A549 (cell line): ENCODE measurements at regions not wholly inside any gene's neighbourhood (a gene's known extent, or its start where the extent isn't known, plus 50 kb on each side); places are given as distances from the start of the nearest gene placed in this dataset.

Source experiments
- ATAC-seq, 2 experiments: fragments of 200-7000 bp in 1 of 2; fragments of >200 bp in 1 of 2; cut with Nextera tagmentation in 1 of 2; cut with Tn5 transposase in 1 of 2; 3 replicates each; pipeline versions ENCODE4 v1.8.0 to v1.9.1; 2018 to 2020; ENCODE audit warnings: mild to moderate bottlenecking in 1 of 2, moderate library complexity in 1 of 2
- CTCF ChIA-PET: fragments of 300-600 bp; sonication (Branson Sonifier 250); formaldehyde crosslinking; extraction: SDS; loops from one replicate; lab custom pipeline; 2021; ENCODE audit warnings: antibody characterized with exemption, inconsistent platforms; lab: Yijun Ruan, JAX
- POLR2A ChIA-PET: fragments of 350-600 bp; formaldehyde crosslinking; extraction: SDS; loops from one replicate; lab custom pipeline; 2021; ENCODE audit warnings: antibody characterized with exemption, inconsistent platforms; lab: Yijun Ruan, JAX
- DNase-seq, 2 experiments: peaks; one replicate each; pipeline versions ENCODE4 v3.0.0 to v3.0.0-alpha.2; 2011 to 2016; ENCODE audit warnings: low read depth in 1 of 2, low spot score in 1 of 2
- FAIRE-seq: peaks from 2 replicates; lab custom pipeline; 2011; peaks lifted over from hg19 to GRCh38; lab: Jason Lieb, UNC
- H3K27ac ChIP-seq, 2 experiments: fragments of >200 bp; sonication (Bioruptor Twin); formaldehyde crosslinking; 3 replicates each; pipeline ENCODE4 v1.5.1; 2016 to 2017
- H3K4me1 ChIP-seq: fragments of >200 bp; sonication (Bioruptor Twin); formaldehyde crosslinking; 3 replicates; pipeline ENCODE4 v1.6.1; 2016
- H3K4me2 ChIP-seq: fragments of >200 bp; sonication (Bioruptor Twin); formaldehyde crosslinking; 3 replicates; pipeline ENCODE4 v1.6.1; 2016
- H3K4me3 ChIP-seq: fragments of >200 bp; sonication (Bioruptor Twin); formaldehyde crosslinking; 3 replicates; pipeline ENCODE4 v1.5.1; 2016
- H3K9me3 ChIP-seq: fragments of >200 bp; sonication (Bioruptor Twin); formaldehyde crosslinking; 3 replicates; pipeline ENCODE4 v1.6.1; 2016
- BHLHE40 ChIP-seq: IDR thresholded peaks from 2 replicates; pipeline ENCODE4 v1.6.1; 2012; ENCODE audit warnings: low read depth, low read length, inconsistent platforms
- CBX2 ChIP-seq: fragments of 200-600 bp; sonication (generic); IDR thresholded peaks from 2 replicates; pipeline ENCODE4 v1.6.1; 2016; ENCODE audit warnings: low read depth, mild to moderate bottlenecking, borderline replicate concordance
- CEBPB ChIP-seq, 2 experiments: fragments of >200 bp in 1 of 2; sonication (Bioruptor Twin) in 1 of 2; formaldehyde crosslinking in 1 of 2; IDR thresholded peaks; 2 replicates each; pipeline ENCODE4 v1.6.1; 2012 to 2016
- CHD2 ChIP-seq: fragments of 150-350 bp; IDR thresholded peaks from 2 replicates; pipeline ENCODE4 v1.6.1; 2014; ENCODE audit warnings: low read length; ENCODE audit not compliant: partially characterized antibody
- EHF ChIP-seq: fragments of 250-450 bp; sonication (Bioruptor Pico); IDR thresholded peaks from 2 replicates; pipeline ENCODE4 v1.5.0; 2020; ENCODE audit warnings: mild to moderate bottlenecking
- ELK1 ChIP-seq: fragments of 150-350 bp; IDR thresholded peaks from 2 replicates; pipeline ENCODE4 v1.6.1; 2014; ENCODE audit warnings: low read depth, mild to moderate bottlenecking, low read length
- EP300 ChIP-seq, 2 experiments: fragments of >200 bp; sonication (Bioruptor Twin); formaldehyde crosslinking; IDR thresholded peaks; 2 replicates in 1 of 2; 3 replicates in 1 of 2; pipeline ENCODE4 v1.6.1; 2016 to 2017
- ESRRA ChIP-seq: fragments of 150-350 bp; IDR thresholded peaks from 2 replicates; pipeline ENCODE4 v1.6.1; 2014; ENCODE audit warnings: mild to moderate bottlenecking, low read length, borderline replicate concordance
- FOXS1 ChIP-seq: fragments of 250-450 bp; sonication (Bioruptor Pico); IDR thresholded peaks from 2 replicates; pipeline ENCODE4 v1.5.0; 2020; ENCODE audit warnings: mild to moderate bottlenecking, moderate library complexity
- HEYL ChIP-seq: fragments of 250-450 bp; sonication (Bioruptor Pico); IDR thresholded peaks from 2 replicates; pipeline ENCODE4 v1.8.0; 2021; ENCODE audit warnings: mild to moderate bottlenecking, moderate library complexity
- HOXB13 ChIP-seq: fragments of 250-450 bp; sonication (Bioruptor Pico); IDR thresholded peaks from 2 replicates; pipeline ENCODE4 v1.5.0; 2020; ENCODE audit warnings: low read depth, mild to moderate bottlenecking, moderate library complexity
- KDM5A ChIP-seq: fragments of 200-600 bp; sonication (generic); IDR thresholded peaks from 2 replicates; pipeline ENCODE4 v1.6.1; 2016; ENCODE audit warnings: antibody characterized with exemption, mild to moderate bottlenecking
- MAZ ChIP-seq: fragments of 150-350 bp; IDR thresholded peaks from 2 replicates; pipeline ENCODE4 v1.6.1; 2014; ENCODE audit warnings: antibody characterized with exemption, low read depth, low read length, borderline replicate concordance
- MYC ChIP-seq: IDR thresholded peaks from 2 replicates; pipeline ENCODE4 v1.6.1; 2012; ENCODE audit warnings: mild to moderate bottlenecking, inconsistent platforms, low read length, improper control_type of control experiment, borderline replicate concordance
- NFE2L2 ChIP-seq: fragments of 150-350 bp; conservative IDR thresholded peaks from 2 replicates; pipeline ENCODE4 v1.6.1; 2014; ENCODE audit warnings: low read length
- NR3C1 ChIP-seq: fragments of >200 bp; sonication (Bioruptor Twin); formaldehyde crosslinking; IDR thresholded peaks from 3 replicates; pipeline ENCODE4 v1.6.1; 2017
- PHF8 ChIP-seq: fragments of 200-600 bp; sonication (generic); IDR thresholded peaks from 2 replicates; pipeline ENCODE4 v1.6.1; 2016; ENCODE audit warnings: low read depth, mild to moderate bottlenecking, antibody characterized with exemption, moderate library complexity, borderline replicate concordance
- POLR2A ChIP-seq: IDR thresholded peaks from 2 replicates; pipeline ENCODE4 v1.6.1; 2012; ENCODE audit warnings: mild to moderate bottlenecking, low read length
- POLR2AphosphoS2 ChIP-seq: conservative IDR thresholded peaks from 2 replicates; pipeline ENCODE4 v1.6.1; 2012; ENCODE audit warnings: low read length, improper control_type of control experiment, inconsistent platforms
- TFCP2L1 ChIP-seq: fragments of 250-450 bp; sonication (Bioruptor Pico); IDR thresholded peaks from 2 replicates; pipeline ENCODE4 v1.5.0; 2021; ENCODE audit warnings: mild to moderate bottlenecking
- TP53 ChIP-seq: fragments of 250-450 bp; sonication (Bioruptor Pico); IDR thresholded peaks from 2 replicates; pipeline ENCODE4 v1.5.0; 2021; ENCODE audit warnings: mild to moderate bottlenecking, moderate library complexity
- WGBS: methylation state at CpG from one replicate; pipeline ENCODE4 v1.1.6; 2017; ENCODE audit errors: missing lambda C conversion rate; 5-methylcytosine and 5-hydroxymethylcytosine counted together
- TF ChIP-seq, protein P1 (sequence below): IDR thresholded peaks from 2 replicates; pipeline ENCODE4 v1.6.1; 2012
- TF ChIP-seq, protein P2 (sequence below): fragments of >200 bp; sonication (Bioruptor Twin); formaldehyde crosslinking; IDR thresholded peaks from 3 replicates; pipeline ENCODE4 v1.6.1; 2016

DNA sequence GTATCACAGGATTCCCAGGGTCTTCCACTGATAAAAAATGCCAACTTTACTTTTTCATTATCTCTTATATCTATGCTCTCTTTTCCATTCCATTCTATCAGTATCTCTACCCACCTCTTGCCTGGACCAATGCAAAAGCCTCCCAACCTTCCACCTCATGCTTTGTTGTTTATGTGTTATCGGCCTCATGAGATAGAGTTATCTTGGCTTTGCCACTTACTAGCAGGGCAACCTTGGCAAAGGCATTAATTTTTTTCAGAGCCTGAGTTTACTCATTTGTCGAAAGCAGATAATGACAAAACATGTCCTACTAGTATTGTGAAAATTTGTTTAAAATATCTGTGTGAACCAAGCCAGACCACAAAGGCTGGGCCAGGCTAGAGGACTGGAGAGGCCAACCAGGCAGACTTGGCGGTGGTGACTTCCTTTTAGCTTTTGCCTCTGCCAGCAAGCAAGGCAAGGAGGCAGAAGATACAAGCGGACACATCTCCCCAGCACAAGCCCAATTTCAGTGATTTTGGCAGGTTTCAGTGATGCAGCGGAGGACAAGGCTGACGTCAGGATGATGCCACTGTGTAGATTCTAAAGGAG, 106.9 kb downstream of the ADAMTS15 start (continued):
- TF ChIP-seq TFCP2L1 (CRISPR knock-in tag) (no peak), KDM5A (no peak), EP300 (IDR thresholded peaks at IDR 0.05) (no peak)

DNA sequence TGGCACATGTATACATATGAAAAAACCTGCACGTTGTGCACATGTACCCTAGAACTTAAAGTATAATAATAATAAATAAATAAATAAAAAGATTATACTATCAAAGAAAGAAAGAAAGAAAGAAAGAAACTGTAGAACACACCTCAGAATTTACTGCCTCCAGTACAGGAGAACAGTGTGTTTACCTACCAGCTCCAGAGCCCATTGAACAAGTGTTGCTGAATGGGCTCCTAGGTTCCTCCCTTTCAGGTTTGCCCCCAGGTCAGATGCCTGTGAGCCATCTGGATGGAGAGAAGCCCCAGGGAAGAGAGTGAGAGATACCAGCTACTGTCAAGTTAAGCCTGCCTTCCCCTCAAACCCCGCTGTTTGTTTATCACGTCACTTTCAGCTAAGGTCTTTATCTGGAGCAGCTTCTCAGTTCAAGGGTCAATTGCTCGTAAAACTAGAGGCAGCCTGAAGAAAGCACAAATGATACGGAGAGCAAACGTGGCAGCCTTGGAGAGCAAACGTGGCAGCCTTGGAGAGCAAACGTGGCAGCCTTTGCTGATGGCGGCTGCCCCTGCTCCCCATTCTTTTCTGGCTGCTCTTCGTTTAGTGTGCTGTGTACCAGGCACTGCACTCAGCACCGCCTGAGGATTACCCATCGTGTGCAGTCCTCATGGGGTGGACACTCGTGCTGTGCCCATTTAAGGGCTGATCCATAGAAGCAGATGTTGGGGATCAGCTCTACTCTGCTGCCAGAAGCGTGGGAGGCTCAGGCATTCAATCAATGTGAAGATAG, 111.7 kb downstream of the ADAMTS15 start:
- H3K4me2 ChIP-seq = no peak overlapping the region
- ATAC-seq (no peak), FAIRE-seq (no peak), DNase-seq (no peak)
- no peaks in the 10 kb centered on the region for H3K4me1 ChIP-seq
- WGBS = 78% methylated on average over 14 of the region's 14 CpGs
- TF ChIP-seq FOXS1 = no peak
- no peak for TF ChIP-seq NFE2L2
- TF ChIP-seq NR3C1 = no peak
- no peak for TF ChIP-seq CEBPB (IDR thresholded peaks at IDR 0.05)
- ChIA-PET CTCF (no interaction called here), POLR2A (no interaction called here)
- no peak overlapping the region for H3K4me3 ChIP-seq
- no peak overlapping the region for H3K27ac ChIP-seq
- no peaks in the 10 kb centered on the region for H3K9me3 ChIP-seq

DNA sequence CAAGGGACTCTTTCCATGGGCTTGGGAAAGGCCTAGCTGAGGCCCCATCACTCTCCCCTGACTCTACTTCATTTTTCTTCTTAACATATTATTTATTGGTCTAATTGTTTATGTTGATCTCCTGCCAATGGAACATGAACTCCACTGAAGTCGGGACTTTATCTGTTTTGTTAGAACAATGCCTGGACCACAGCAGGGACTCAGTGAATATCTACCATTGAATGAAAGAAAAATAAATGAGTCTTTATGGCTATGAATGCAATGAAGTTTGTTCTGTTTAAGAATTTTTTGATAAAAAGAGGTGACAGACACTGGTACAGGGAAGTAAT, 112.3 kb downstream of the ADAMTS15 start:
- DNase-seq = no peak
- no peak overlapping the region for H3K4me3 ChIP-seq
- H3K4me2 ChIP-seq = no peak overlapping the region
- TF ChIP-seq, protein P1, sequence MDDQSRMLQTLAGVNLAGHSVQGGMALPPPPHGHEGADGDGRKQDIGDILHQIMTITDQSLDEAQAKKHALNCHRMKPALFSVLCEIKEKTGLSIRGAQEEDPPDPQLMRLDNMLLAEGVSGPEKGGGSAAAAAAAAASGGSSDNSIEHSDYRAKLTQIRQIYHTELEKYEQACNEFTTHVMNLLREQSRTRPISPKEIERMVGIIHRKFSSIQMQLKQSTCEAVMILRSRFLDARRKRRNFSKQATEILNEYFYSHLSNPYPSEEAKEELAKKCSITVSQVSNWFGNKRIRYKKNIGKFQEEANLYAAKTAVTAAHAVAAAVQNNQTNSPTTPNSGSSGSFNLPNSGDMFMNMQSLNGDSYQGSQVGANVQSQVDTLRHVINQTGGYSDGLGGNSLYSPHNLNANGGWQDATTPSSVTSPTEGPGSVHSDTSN = no peak
- TF ChIP-seq CBX2 = no peak
- no peak for TF ChIP-seq PHF8
- no peak for TF ChIP-seq MAZ
- no peak for TF ChIP-seq NR3C1
- no peak for TF ChIP-seq ESRRA
- no peak for TF ChIP-seq TP53 (CRISPR knock-in tag)
- no peak for TF ChIP-seq MYC
- TF ChIP-seq HEYL (CRISPR knock-in tag) = no peak
- TF ChIP-seq CHD2 = no peak
- TF ChIP-seq POLR2AphosphoS2 = no peak
- TF ChIP-seq EHF (CRISPR knock-in tag) = no peak
- TF ChIP-seq POLR2A = no peak
- TF ChIP-seq, protein P2, sequence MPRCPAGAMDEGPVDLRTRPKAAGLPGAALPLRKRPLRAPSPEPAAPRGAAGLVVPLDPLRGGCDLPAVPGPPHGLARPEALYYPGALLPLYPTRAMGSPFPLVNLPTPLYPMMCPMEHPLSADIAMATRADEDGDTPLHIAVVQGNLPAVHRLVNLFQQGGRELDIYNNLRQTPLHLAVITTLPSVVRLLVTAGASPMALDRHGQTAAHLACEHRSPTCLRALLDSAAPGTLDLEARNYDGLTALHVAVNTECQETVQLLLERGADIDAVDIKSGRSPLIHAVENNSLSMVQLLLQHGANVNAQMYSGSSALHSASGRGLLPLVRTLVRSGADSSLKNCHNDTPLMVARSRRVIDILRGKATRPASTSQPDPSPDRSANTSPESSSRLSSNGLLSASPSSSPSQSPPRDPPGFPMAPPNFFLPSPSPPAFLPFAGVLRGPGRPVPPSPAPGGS = no peak
- TF ChIP-seq BHLHE40 = no peak
- TF ChIP-seq ELK1 = no peak
- TF ChIP-seq HOXB13 (CRISPR knock-in tag) = no peak
- TF ChIP-seq, all 56 proteins: peak for 0
- FAIRE-seq = no peak
- CTCF ChIA-PET = no interaction called here
- POLR2A ChIA-PET = no interaction called here
- Histone ChIP-seq H3K4me1 (no peaks in the 10 kb centered on the region), H3K9me3 (no peaks in the 10 kb centered on the region), H3K27ac (no peak overlapping the region)
- WGBS = 67% methylated on average over 1 of the region's 1 CpG
- ATAC-seq = no peak
